Astrocyte (in vitro differentiated cells and primary cell): ENCODE measurements at regions not wholly inside any gene's neighbourhood (a gene's known extent, or its start where the extent isn't known, plus 50 kb on each side); places are given as distances from the start of the nearest gene placed in this dataset.

Source experiments
- DNase-seq: peaks from one replicate; pipeline ENCODE4 v3.0.0-alpha.2; 2010; ENCODE audit warnings: low read depth
- FAIRE-seq: peaks from 2 replicates; lab custom pipeline; 2011; peaks lifted over from hg19 to GRCh38; lab: Jason Lieb, UNC
- H2AFZ ChIP-seq: 2 replicates; pipeline ENCODE4 v1.6.0; 2012; ENCODE audit warnings: low read depth, low read length, inconsistent platforms
- H3K27ac ChIP-seq: 2 replicates; pipeline ENCODE4 v1.5.1; 2011; ENCODE audit warnings: low read depth, low read length, inconsistent platforms
- H3K27me3 ChIP-seq: 2 replicates; pipeline ENCODE4 v1.6.0; 2011; ENCODE audit warnings: low read length, inconsistent platforms; ENCODE audit not compliant: insufficient read depth
- H3K36me3 ChIP-seq: 2 replicates; pipeline ENCODE4 v1.5.1; 2011; ENCODE audit warnings: low read length, inconsistent platforms; ENCODE audit not compliant: insufficient read depth
- H3K4me1 ChIP-seq: 2 replicates; pipeline ENCODE4 v1.5.1; 2011; ENCODE audit warnings: low read length, inconsistent platforms; ENCODE audit not compliant: insufficient read depth
- H3K4me2 ChIP-seq: 2 replicates; pipeline ENCODE4 v1.6.0; 2012; ENCODE audit warnings: low read length, inconsistent platforms
- H3K4me3 ChIP-seq: 2 replicates; pipeline ENCODE4 v1.5.1; 2011; ENCODE audit warnings: low read depth, mild to moderate bottlenecking, low read length, inconsistent platforms; ENCODE audit not compliant: insufficient read depth
- H3K79me2 ChIP-seq: 2 replicates; pipeline ENCODE4 v1.6.0; 2012; ENCODE audit warnings: mild to moderate bottlenecking, low read length, inconsistent platforms; ENCODE audit not compliant: insufficient read depth
- H3K9ac ChIP-seq: 2 replicates; pipeline ENCODE4 v1.6.0; 2012; ENCODE audit warnings: mild to moderate bottlenecking, low read length, inconsistent platforms
- H3K9me3 ChIP-seq: 2 replicates; pipeline ENCODE4 v1.5.1; 2012; ENCODE audit warnings: low read depth, mild to moderate bottlenecking, low read length, inconsistent platforms; ENCODE audit not compliant: insufficient read depth
- H4K20me1 ChIP-seq: 2 replicates; pipeline ENCODE4 v1.6.0; 2012; ENCODE audit warnings: low read length, inconsistent platforms; ENCODE audit not compliant: insufficient read depth
- H3K27ac Mint-ChIP-seq: one replicate; pipeline ENCODE4 v1.8.0; 2021; ENCODE audit warnings: mild to moderate bottlenecking, mixed read lengths; ENCODE audit not compliant: unreplicated experiment
- H3K27me3 Mint-ChIP-seq: one replicate; pipeline ENCODE4 v1.8.0; 2021; ENCODE audit warnings: low read depth, mixed read lengths; ENCODE audit not compliant: unreplicated experiment
- H3K36me3 Mint-ChIP-seq: one replicate; pipeline ENCODE4 v1.8.0; 2021; ENCODE audit warnings: low read depth, mixed read lengths; ENCODE audit not compliant: unreplicated experiment
- H3K4me1 Mint-ChIP-seq: one replicate; pipeline ENCODE4 v1.8.0; 2021; ENCODE audit warnings: low read depth, mixed read lengths; ENCODE audit not compliant: unreplicated experiment
- H3K4me3 Mint-ChIP-seq: one replicate; pipeline ENCODE4 v1.8.0; 2021; ENCODE audit warnings: mild to moderate bottlenecking, moderate library complexity, mixed read lengths; ENCODE audit not compliant: unreplicated experiment
- H3K9me3 Mint-ChIP-seq: one replicate; pipeline ENCODE4 v1.8.0; 2021; ENCODE audit warnings: mild to moderate bottlenecking, mixed read lengths; ENCODE audit not compliant: unreplicated experiment
- CTCF ChIP-seq: IDR thresholded peaks from 2 replicates; pipeline ENCODE4 v1.5.1; 2011; ENCODE audit warnings: low read depth, mild to moderate bottlenecking, inconsistent platforms, low read length, moderate library complexity; ENCODE audit not compliant: insufficient read depth
- EZH2 ChIP-seq: IDR thresholded peaks from 2 replicates; pipeline ENCODE4 v1.6.1; 2012; ENCODE audit warnings: mild to moderate bottlenecking, low read length, inconsistent platforms; ENCODE audit not compliant: insufficient read depth

GRCh38 chr1:13983393-13983792, 283.4 kb downstream of the PRDM2 start:
- H3K27ac Mint-ChIP-seq: no peak overlapping the region
- Histone ChIP-seq H4K20me1 (no peaks in the 10 kb centered on the region), H3K4me3 (no peak overlapping the region), H3K36me3 (no peaks in the 10 kb centered on the region), H3K4me1 (no peaks in the 10 kb centered on the region), H3K27me3 (no peaks in the 10 kb centered on the region), H3K27ac (no peak overlapping the region), H3K9me3 (no peaks in the 10 kb centered on the region), H3K9ac (no peak overlapping the region), H3K79me2 (no peaks in the 10 kb centered on the region), H3K4me2 (no peak overlapping the region), H2AFZ (no peak overlapping the region)
- TF ChIP-seq EZH2: no peak
- DNase-seq (no peak), FAIRE-seq (no peak)
- peaks cover 6% of the 10 kb centered on the region for H3K9me3 Mint-ChIP-seq
- no peak overlapping the region for H3K4me3 Mint-ChIP-seq
- no peaks in the 10 kb centered on the region for H3K36me3 Mint-ChIP-seq
- H3K4me1 Mint-ChIP-seq: peaks cover 3% of the 10 kb centered on the region
- H3K27me3 Mint-ChIP-seq: peaks cover 3% of the 10 kb centered on the region

GRCh38 chr1:13990939-13991338, 291.0 kb downstream of the PRDM2 start:
- no peak for DNase-seq
- H3K36me3 Mint-ChIP-seq: no peaks in the 10 kb centered on the region

GRCh38 chr1:13992489-13993285, 292.7 kb downstream of the PRDM2 start:
- Mint-ChIP-seq H3K27ac (no peak overlapping the region), H3K36me3 (no peaks in the 10 kb centered on the region), H3K27me3 (peaks cover 2% of the 10 kb centered on the region), H3K4me3 (no peak overlapping the region), H3K4me1 (no peaks in the 10 kb centered on the region), H3K9me3 (peaks cover 11% of the 10 kb centered on the region)
- no peak for TF ChIP-seq CTCF
- no peak for TF ChIP-seq EZH2
- Histone ChIP-seq H3K9ac (no peak overlapping the region), H3K36me3 (no peaks in the 10 kb centered on the region), H2AFZ (no peak overlapping the region), H3K4me2 (no peak overlapping the region), H4K20me1 (no peaks in the 10 kb centered on the region), H3K27me3 (no peaks in the 10 kb centered on the region), H3K27ac (no peak overlapping the region), H3K4me1 (no peaks in the 10 kb centered on the region), H3K9me3 (no peaks in the 10 kb centered on the region), H3K4me3 (no peak overlapping the region), H3K79me2 (no peaks in the 10 kb centered on the region)
- no peak for DNase-seq
- no peak for FAIRE-seq

More at GRCh38 chr1:13990939-13991338, 291.0 kb downstream of the PRDM2 start:
- Histone ChIP-seq H4K20me1 (no peaks in the 10 kb centered on the region), H3K36me3 (no peaks in the 10 kb centered on the region), H2AFZ (no peak overlapping the region), H3K9me3 (no peaks in the 10 kb centered on the region), H3K4me2 (no peak overlapping the region), H3K9ac (no peak overlapping the region), H3K4me3 (no peak overlapping the region), H3K27ac (no peak overlapping the region), H3K4me1 (no peaks in the 10 kb centered on the region), H3K79me2 (no peaks in the 10 kb centered on the region), H3K27me3 (no peaks in the 10 kb centered on the region)
- Mint-ChIP-seq H3K27ac (no peak overlapping the region), H3K4me3 (no peak overlapping the region), H3K27me3 (peaks cover 4% of the 10 kb centered on the region), H3K4me1 (no peaks in the 10 kb centered on the region), H3K9me3 (peaks cover 6% of the 10 kb centered on the region)
- no peak for TF ChIP-seq CTCF
- TF ChIP-seq EZH2: no peak
- FAIRE-seq: no peak
